ENCODE measurements at regions not wholly inside any gene's neighbourhood (a gene's known extent, or its start where the extent isn't known, plus 50 kb on each side); places are given as distances from the start of the nearest gene placed in this dataset.

- no peaks in the 10 kb centered on the region for H4K20me1 ChIP-seq (ENCODE audit: insufficient read depth, low read length)
- no peaks in the 10 kb centered on the region for H3K36me3 ChIP-seq (replicated peaks; ENCODE audit: insufficient read depth, low read length)
- H3F3A ChIP-seq (ENCODE audit: insufficient read depth, low read length): no peaks in the 10 kb centered on the region
- peak overlapping the region; percentile 32; the same call in 1 of the 2 replicates for H3K4me2 ChIP-seq (ENCODE audit: low read depth, low read length)
- no peaks in the 10 kb centered on the region for H3K79me2 ChIP-seq (ENCODE audit: low read length)
- peak overlapping the region; percentile 25 for H2AFZ ChIP-seq (ENCODE audit: low read length)
- H3K9me3 ChIP-seq (replicated peaks; ENCODE audit: insufficient read depth, low read length): no peaks in the 10 kb centered on the region
- H3K9me2 ChIP-seq (replicated peaks; ENCODE audit: insufficient read depth, low read length): no peaks in the 10 kb centered on the region
- no peak for TF ChIP-seq CTCF (IDR thresholded peaks at IDR 0.05; ENCODE audit: low read length)
- TF ChIP-seq EZH2phosphoT487 (IDR thresholded peaks at IDR 0.05; ENCODE audit: low read length): no peak
- TF ChIP-seq EZH2 (optimal IDR thresholded peaks at IDR 0.05; ENCODE audit: low read depth, low read length): no peak
- no peaks in the 10 kb centered on the region for H3K27me3 ChIP-seq (replicated peaks; ENCODE audit: insufficient read depth, low read length)
- DNase-seq: peak; percentile 64
- no peak overlapping the region for H3K9ac ChIP-seq (ENCODE audit: low read length)
- H3K27ac ChIP-seq (ENCODE audit: low read length): peak overlapping the region; percentile 58; the same call in 1 of the 2 replicates
- peaks cover 10% of the 10 kb centered on the region for H3K4me1 ChIP-seq (ENCODE audit: low read length)
- H3K4me3 ChIP-seq (ENCODE audit: low read length): no peak overlapping the region
These were observed 177.3 kb upstream of the KL start for GRCh38 chr13:32838945-32839344.

- H3K27me3 ChIP-seq (replicated peaks; ENCODE audit: insufficient read depth, low read length): no peaks in the 10 kb centered on the region
- no peak for DNase-seq
- no peaks in the 10 kb centered on the region for H3K9me2 ChIP-seq (replicated peaks; ENCODE audit: insufficient read depth, low read length)
- H3K27ac ChIP-seq (ENCODE audit: low read length): no peak overlapping the region
- no peak overlapping the region for H2AFZ ChIP-seq (ENCODE audit: low read length)
- TF ChIP-seq EZH2phosphoT487 (IDR thresholded peaks at IDR 0.05; ENCODE audit: low read length) (no peak), EZH2 (optimal IDR thresholded peaks at IDR 0.05; ENCODE audit: low read depth, low read length) (no peak), CTCF (IDR thresholded peaks at IDR 0.05; ENCODE audit: low read length) (no peak)
- no peaks in the 10 kb centered on the region for H3F3A ChIP-seq (ENCODE audit: insufficient read depth, low read length)
- no peak overlapping the region for H3K9ac ChIP-seq (ENCODE audit: low read length)
- peaks cover 10% of the 10 kb centered on the region for H3K4me1 ChIP-seq (ENCODE audit: low read length)
- no peak overlapping the region for H3K4me2 ChIP-seq (ENCODE audit: low read depth, low read length)
- no peaks in the 10 kb centered on the region for H3K36me3 ChIP-seq (replicated peaks; ENCODE audit: insufficient read depth, low read length)
- H3K79me2 ChIP-seq (ENCODE audit: low read length): no peaks in the 10 kb centered on the region
- no peaks in the 10 kb centered on the region for H3K9me3 ChIP-seq (replicated peaks; ENCODE audit: insufficient read depth, low read length)
- H3K4me3 ChIP-seq (ENCODE audit: low read length): no peak overlapping the region
- no peaks in the 10 kb centered on the region for H4K20me1 ChIP-seq (ENCODE audit: insufficient read depth, low read length)
These were observed 176.1 kb upstream of the KL start for GRCh38 chr13:32840113-32840512.

GRCh38 chr13:32840989-32841713 lies 175.1 kb upstream of the KL start:
- H3F3A ChIP-seq (ENCODE audit: insufficient read depth, low read length): no peaks in the 10 kb centered on the region
- H3K36me3 ChIP-seq (replicated peaks; ENCODE audit: insufficient read depth, low read length): no peaks in the 10 kb centered on the region
- no peaks in the 10 kb centered on the region for H3K9me3 ChIP-seq (replicated peaks; ENCODE audit: insufficient read depth, low read length)
- DNase-seq: no peak
- TF ChIP-seq CTCF (IDR thresholded peaks at IDR 0.05; ENCODE audit: low read length) (no peak), EZH2 (optimal IDR thresholded peaks at IDR 0.05; ENCODE audit: low read depth, low read length) (no peak), EZH2phosphoT487 (IDR thresholded peaks at IDR 0.05; ENCODE audit: low read length) (no peak)
- no peaks in the 10 kb centered on the region for H4K20me1 ChIP-seq (ENCODE audit: insufficient read depth, low read length)
- H3K27me3 ChIP-seq (replicated peaks; ENCODE audit: insufficient read depth, low read length): no peaks in the 10 kb centered on the region
- H3K79me2 ChIP-seq (ENCODE audit: low read length): no peaks in the 10 kb centered on the region
- H3K4me3 ChIP-seq (ENCODE audit: low read length): no peak overlapping the region
- peaks cover 10% of the 10 kb centered on the region for H3K4me1 ChIP-seq (ENCODE audit: low read length)
- no peaks in the 10 kb centered on the region for H3K9me2 ChIP-seq (replicated peaks; ENCODE audit: insufficient read depth, low read length)
- no peak overlapping the region for H3K9ac ChIP-seq (ENCODE audit: low read length)
- no peak overlapping the region for H3K4me2 ChIP-seq (ENCODE audit: low read depth, low read length)
- no peak overlapping the region for H2AFZ ChIP-seq (ENCODE audit: low read length)
- H3K27ac ChIP-seq (ENCODE audit: low read length): no peak overlapping the region

Data from MM.1S (cell line).